Skin of body (tissue), 1 donor: ENCODE measurements at regions not wholly inside any gene's neighbourhood (a gene's known extent, or its start where the extent isn't known, plus 50 kb on each side); places are given as distances from the start of the nearest gene placed in this dataset.

Source experiments
- DNase-seq: peaks from one replicate; lab custom pipeline; 2025; lab: John Stamatoyannopoulos, UW

GRCh38 chr3:72437661-72438406 lies 410.4 kb downstream of the SHQ1 start:
- no peak for DNase-seq

GRCh38 chr3:72436863-72437592 lies 411.2 kb downstream of the SHQ1 start:
- DNase-seq, result no peak

- DNase-seq, result no peak
Observed at GRCh38 chr3:72434296-72434695, 413.9 kb downstream of the SHQ1 start.

GRCh38 chr3:72432246-72432645 lies 416.0 kb downstream of the SHQ1 start:
- DNase-seq, result no peak

GRCh38 chr3:72429589-72430353 lies 418.5 kb downstream of the SHQ1 start:
- DNase-seq, result no peak

- no peak for DNase-seq
Observed at GRCh38 chr3:72428803-72429202, 419.4 kb downstream of the SHQ1 start.

GRCh38 chr3:72427624-72428023 lies 420.6 kb downstream of the SHQ1 start:
- DNase-seq, result no peak

GRCh38 chr3:72426618-72427397 lies 421.4 kb downstream of the SHQ1 start:
- no peak for DNase-seq

- DNase-seq, result no peak
Observed at GRCh38 chr3:72423643-72424042, 424.6 kb downstream of the SHQ1 start.

- no peak for DNase-seq
Observed at GRCh38 chr3:72421786-72422185, 426.5 kb downstream of the SHQ1 start.

GRCh38 chr3:72421126-72421525 lies 427.1 kb downstream of the SHQ1 start:
- DNase-seq, result no peak

- DNase-seq, result no peak
Observed at GRCh38 chr3:72418856-72419255, 429.4 kb downstream of the SHQ1 start.

- DNase-seq, result no peak
Observed at GRCh38 chr3:72418244-72418643, 430.0 kb downstream of the SHQ1 start.

- no peak for DNase-seq
Observed at GRCh38 chr3:72414481-72415016, 433.7 kb downstream of the SHQ1 start.

GRCh38 chr3:72413228-72413627 lies 435.0 kb downstream of the SHQ1 start:
- DNase-seq, result no peak

- no peak for DNase-seq
Observed at GRCh38 chr3:72412340-72412956, 435.8 kb downstream of the SHQ1 start.

- no peak for DNase-seq
Observed at GRCh38 chr3:72411843-72412242, 436.4 kb downstream of the SHQ1 start.

GRCh38 chr3:72411126-72411525 lies 437.1 kb downstream of the SHQ1 start:
- DNase-seq, result no peak

- DNase-seq, result no peak
Observed at GRCh38 chr3:72408983-72409779, 439.1 kb downstream of the SHQ1 start.

- no peak for DNase-seq
Observed at GRCh38 chr3:72407766-72408165, 440.5 kb downstream of the SHQ1 start.
